PC-9 (cell line): ENCODE measurements at regions not wholly inside any gene's neighbourhood (a gene's known extent, or its start where the extent isn't known, plus 50 kb on each side); places are given as distances from the start of the nearest gene placed in this dataset.

Experiments used
- EZH2 ChIP-seq: fragments of 200-600 bp; sonication (generic); IDR thresholded peaks from 2 replicates; pipeline ENCODE4 v1.8.0; 2017; ENCODE audit warnings: antibody characterized with exemption, low read depth
- TF ChIP-seq, protein P1 (sequence below): fragments of 200-600 bp; sonication (generic); conservative IDR thresholded peaks from 2 replicates; pipeline ENCODE4 v1.6.1; 2017; ENCODE audit warnings: mixed run types, antibody characterized with exemption, mild to moderate bottlenecking, moderate library complexity

DNA sequence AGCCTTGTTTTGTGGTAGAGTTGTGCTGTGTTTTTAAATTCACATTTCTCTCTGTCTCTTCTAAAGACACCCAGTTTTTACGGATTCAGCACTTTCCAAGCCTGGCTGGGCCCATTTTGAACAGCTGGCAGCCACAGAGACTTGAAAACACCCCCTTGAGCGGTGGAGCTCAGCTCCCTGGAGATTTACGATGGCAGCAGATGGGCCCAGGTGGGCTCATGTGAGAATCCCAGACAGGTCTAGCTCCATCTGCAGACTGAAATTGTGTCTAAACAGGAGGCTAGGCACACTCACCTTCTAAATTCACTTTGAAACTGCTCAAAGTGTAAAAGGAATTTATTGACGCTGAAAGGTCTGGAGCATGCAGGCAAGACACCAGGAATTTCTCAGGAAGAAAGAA, 232.0 kb upstream of the HES1 start:
- TF ChIP-seq, protein P1, sequence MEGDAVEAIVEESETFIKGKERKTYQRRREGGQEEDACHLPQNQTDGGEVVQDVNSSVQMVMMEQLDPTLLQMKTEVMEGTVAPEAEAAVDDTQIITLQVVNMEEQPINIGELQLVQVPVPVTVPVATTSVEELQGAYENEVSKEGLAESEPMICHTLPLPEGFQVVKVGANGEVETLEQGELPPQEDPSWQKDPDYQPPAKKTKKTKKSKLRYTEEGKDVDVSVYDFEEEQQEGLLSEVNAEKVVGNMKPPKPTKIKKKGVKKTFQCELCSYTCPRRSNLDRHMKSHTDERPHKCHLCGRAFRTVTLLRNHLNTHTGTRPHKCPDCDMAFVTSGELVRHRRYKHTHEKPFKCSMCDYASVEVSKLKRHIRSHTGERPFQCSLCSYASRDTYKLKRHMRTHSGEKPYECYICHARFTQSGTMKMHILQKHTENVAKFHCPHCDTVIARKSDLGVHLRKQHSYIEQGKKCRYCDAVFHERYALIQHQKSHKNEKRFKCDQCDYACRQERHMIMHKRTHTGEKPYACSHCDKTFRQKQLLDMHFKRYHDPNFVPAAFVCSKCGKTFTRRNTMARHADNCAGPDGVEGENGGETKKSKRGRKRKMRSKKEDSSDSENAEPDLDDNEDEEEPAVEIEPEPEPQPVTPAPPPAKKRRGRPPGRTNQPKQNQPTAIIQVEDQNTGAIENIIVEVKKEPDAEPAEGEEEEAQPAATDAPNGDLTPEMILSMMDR = no peak
- no peak for TF ChIP-seq EZH2
